Activated CD4-positive, alpha-beta memory T cell treated with anti-CD3 and anti-CD28 coated beads for 36 hours (primary cell): ENCODE measurements at regions not wholly inside any gene's neighbourhood (a gene's known extent, or its start where the extent isn't known, plus 50 kb on each side); places are given as distances from the start of the nearest gene placed in this dataset.

Source experiments
- CTCF ChIA-PET: fragments of 350-600 bp; sonication (Branson Sonifier 250); formaldehyde crosslinking; loops from one replicate; lab custom pipeline; 2021; ENCODE audit warnings: antibody characterized with exemption, inconsistent platforms; lab: Charles Lee
- POLR2A ChIA-PET: fragments of 350-600 bp; sonication (Branson Sonifier 250); formaldehyde crosslinking; loops from one replicate; lab custom pipeline; 2021; ENCODE audit warnings: antibody characterized with exemption; lab: Charles Lee
- DNase-seq: peaks from one replicate; pipeline ENCODE4 v3.0.0-alpha.2; 2020
- H3K27ac Mint-ChIP-seq: one replicate; pipeline ENCODE4 v1.8.0; 2021; ENCODE audit warnings: mixed read lengths
- H3K27me3 Mint-ChIP-seq: one replicate; pipeline ENCODE4 v1.8.0; 2021; ENCODE audit warnings: mixed read lengths
- H3K36me3 Mint-ChIP-seq: one replicate; pipeline ENCODE4 v1.8.0; 2021; ENCODE audit warnings: mixed read lengths
- H3K4me1 Mint-ChIP-seq: one replicate; pipeline ENCODE4 v1.8.0; 2021; ENCODE audit warnings: low read depth, mixed read lengths
- H3K4me3 Mint-ChIP-seq: one replicate; pipeline ENCODE4 v1.8.0; 2021; ENCODE audit warnings: mild to moderate bottlenecking, mixed read lengths
- H3K9me3 Mint-ChIP-seq: one replicate; pipeline ENCODE4 v1.8.0; 2021; ENCODE audit warnings: mixed read lengths
- intact Hi-C: fragments of 100-400 bp; cut with micrococcal nuclease; formaldehyde crosslinking; loops from one replicate; pipeline ENCODE4 v1.15.1; 2023

- intact Hi-C loops: no loop called here
- Mint-ChIP-seq H3K4me3 (no peak overlapping the region), H3K9me3 (no peaks in the 10 kb centered on the region), H3K27ac (no peak overlapping the region), H3K27me3 (no peaks in the 10 kb centered on the region), H3K36me3 (no peaks in the 10 kb centered on the region), H3K4me1 (peaks cover 11% of the 10 kb centered on the region)
- CTCF ChIA-PET: no interaction called here
- POLR2A ChIA-PET: no interaction called here
- no peak for DNase-seq
Measured at GRCh38 chr2:43028188-43028587, 198.2 kb downstream of the ZFP36L2 start.

- Mint-ChIP-seq H3K4me3 (no peak overlapping the region), H3K27ac (no peak overlapping the region), H3K27me3 (no peaks in the 10 kb centered on the region), H3K4me1 (peaks cover 2% of the 10 kb centered on the region), H3K36me3 (peaks cover 2% of the 10 kb centered on the region), H3K9me3 (peaks cover 5% of the 10 kb centered on the region)
- intact Hi-C loops: no loop called here
- POLR2A ChIA-PET: no interaction called here
- CTCF ChIA-PET: interaction anchor here (0.6 kb wide), 1 partner anchor 221 kb away, joined by 3 read pairs; no protein-coding TSS in a partner anchor
- DNase-seq: no peak
Measured at GRCh38 chr2:43027097-43027873, 199.1 kb downstream of the ZFP36L2 start.

GRCh38 chr2:43026426-43027096, 199.8 kb downstream of the ZFP36L2 start:
- CTCF ChIA-PET: no interaction called here
- Mint-ChIP-seq H3K4me1 (no peaks in the 10 kb centered on the region), H3K27ac (no peak overlapping the region), H3K9me3 (peaks cover 10% of the 10 kb centered on the region), H3K36me3 (peaks cover 4% of the 10 kb centered on the region), H3K4me3 (no peak overlapping the region), H3K27me3 (no peaks in the 10 kb centered on the region)
- POLR2A ChIA-PET: no interaction called here
- intact Hi-C loops: no loop called here
- no peak for DNase-seq

GRCh38 chr2:43025709-43026295, 200.6 kb downstream of the ZFP36L2 start:
- Mint-ChIP-seq H3K4me1 (no peaks in the 10 kb centered on the region), H3K9me3 (peaks cover 13% of the 10 kb centered on the region), H3K4me3 (no peak overlapping the region), H3K27ac (no peak overlapping the region), H3K27me3 (no peaks in the 10 kb centered on the region), H3K36me3 (peaks cover 7% of the 10 kb centered on the region)
- POLR2A ChIA-PET: no interaction called here
- intact Hi-C loops: no loop called here
- CTCF ChIA-PET: interaction anchor here (0.6 to 2.6 kb wide), 2 partner anchors 185 to 203 kb away, joined by 3 to 10 read pairs; no protein-coding TSS in a partner anchor
- DNase-seq: no peak

DNA sequence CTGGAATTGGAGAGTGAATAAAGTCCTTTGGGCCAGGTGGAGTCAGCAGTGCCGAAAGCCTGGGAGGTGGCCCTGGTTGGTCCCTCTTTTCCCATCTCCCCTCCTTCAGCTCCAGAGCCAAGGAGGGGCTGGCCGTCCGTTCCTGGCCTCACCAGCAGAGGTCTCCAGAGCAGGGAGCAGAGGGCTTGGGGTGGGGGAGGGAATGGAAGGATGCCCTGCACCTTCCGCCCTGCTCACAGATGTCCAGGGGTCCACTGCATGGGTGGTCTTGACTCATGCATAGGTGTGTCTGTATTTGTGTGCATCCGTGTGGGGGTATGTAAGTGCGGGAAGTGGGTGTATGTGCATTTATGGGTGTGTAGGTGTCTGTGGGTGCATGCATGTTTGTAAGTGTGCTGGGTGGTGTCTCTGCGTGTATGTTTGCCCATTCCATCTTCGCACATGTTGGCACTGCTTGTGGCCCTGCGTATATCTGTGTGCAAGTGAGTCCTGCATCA, 201.8 kb downstream of the ZFP36L2 start:
- POLR2A ChIA-PET: no interaction called here
- no peaks in the 10 kb centered on the region for H3K4me1 Mint-ChIP-seq

GRCh38 chr2:43023791-43024514, 202.5 kb downstream of the ZFP36L2 start:
- no peak overlapping the region for H3K4me3 Mint-ChIP-seq
- POLR2A ChIA-PET: no interaction called here
- peaks cover 16% of the 10 kb centered on the region for H3K9me3 Mint-ChIP-seq
- H3K36me3 Mint-ChIP-seq: peaks cover 7% of the 10 kb centered on the region
- intact Hi-C loops: loop anchor here (1.0 kb wide), 1 partner anchor 205 kb away; no protein-coding TSS in a partner anchor
- no peaks in the 10 kb centered on the region for H3K4me1 Mint-ChIP-seq
- no peaks in the 10 kb centered on the region for H3K27me3 Mint-ChIP-seq
- CTCF ChIA-PET: interaction anchor here (0.6 to 2.6 kb wide), 3 partner anchors 15 to 345 kb away, joined by 3 to 10 read pairs (median 4); no protein-coding TSS in a partner anchor
- H3K27ac Mint-ChIP-seq: no peak overlapping the region
- no peak for DNase-seq

More for the DNA sequence above, 201.8 kb downstream of the ZFP36L2 start:
- Mint-ChIP-seq H3K36me3 (peaks cover 7% of the 10 kb centered on the region), H3K27me3 (no peaks in the 10 kb centered on the region), H3K9me3 (peaks cover 16% of the 10 kb centered on the region), H3K4me3 (no peak overlapping the region), H3K27ac (no peak overlapping the region)
- DNase-seq: peak; percentile 49
- CTCF ChIA-PET: interaction anchor here (0.6 to 2.6 kb wide), 3 partner anchors 16 to 345 kb away, joined by 3 to 10 read pairs (median 4); no protein-coding TSS in a partner anchor
- intact Hi-C loops: loop anchor here (1.0 kb wide), 1 partner anchor 205 kb away; no protein-coding TSS in a partner anchor

DNA sequence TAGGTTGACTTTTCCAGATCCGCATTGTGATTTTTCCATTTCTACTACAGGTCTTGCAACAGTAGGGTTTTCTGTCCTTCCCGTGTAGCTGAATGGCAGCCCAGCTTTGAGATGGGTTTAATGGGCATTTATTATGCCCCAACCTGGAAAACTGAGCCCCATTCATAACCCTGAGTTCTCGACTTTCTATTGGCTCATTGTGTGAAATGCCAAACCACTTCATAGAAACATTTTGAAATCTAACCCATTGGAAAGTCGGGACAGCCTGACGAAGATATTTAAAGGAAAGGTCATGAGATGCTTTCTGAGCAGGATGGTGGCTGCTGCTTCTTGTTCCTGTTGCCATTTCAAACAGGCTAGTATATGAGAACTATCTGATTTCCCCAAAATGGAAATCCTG, 203.5 kb downstream of the ZFP36L2 start:
- peaks cover 16% of the 10 kb centered on the region for H3K9me3 Mint-ChIP-seq
- no peak overlapping the region for H3K4me3 Mint-ChIP-seq
- H3K4me1 Mint-ChIP-seq: no peaks in the 10 kb centered on the region
- DNase-seq: no peak
- H3K36me3 Mint-ChIP-seq: peaks cover 7% of the 10 kb centered on the region
- CTCF ChIA-PET: no interaction called here
- no peaks in the 10 kb centered on the region for H3K27me3 Mint-ChIP-seq
- POLR2A ChIA-PET: no interaction called here
- intact Hi-C loops: no loop called here
- H3K27ac Mint-ChIP-seq: no peak overlapping the region

DNA sequence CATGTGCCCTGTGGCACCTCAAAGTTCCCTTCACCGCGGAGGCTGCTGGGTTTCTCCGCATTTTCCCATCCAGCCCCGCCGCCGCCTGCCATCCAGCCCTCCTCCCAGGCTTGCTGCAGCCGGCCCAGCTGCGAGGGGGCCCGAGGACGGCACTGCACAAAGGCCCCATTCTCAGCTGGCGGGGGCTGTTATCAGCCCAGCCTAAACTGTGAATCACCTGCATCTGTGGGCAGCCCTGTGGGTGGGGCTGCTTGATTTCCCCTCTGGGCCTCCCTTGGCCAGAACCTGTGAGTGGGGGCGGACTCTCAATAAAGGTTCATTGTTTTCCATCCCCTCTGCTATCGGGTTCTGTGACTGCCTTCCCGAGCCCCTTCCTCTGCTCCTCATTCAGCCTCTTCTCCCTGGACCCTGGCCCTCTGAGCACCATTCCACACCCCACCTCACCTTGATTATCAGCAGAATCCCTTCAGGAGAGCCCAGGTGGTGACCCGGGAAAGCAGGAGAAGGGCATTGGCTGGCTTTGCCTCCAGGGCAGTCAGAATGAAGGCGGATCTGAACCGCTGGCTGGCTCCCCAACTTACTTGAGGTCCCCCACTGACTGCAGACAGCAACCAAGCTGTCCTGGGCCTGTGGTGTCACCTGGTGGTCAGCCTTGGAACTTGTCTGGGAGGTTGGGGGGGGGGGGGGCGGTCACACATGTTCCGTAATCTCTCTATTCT, 204.5 kb downstream of the ZFP36L2 start:
- H3K4me1 Mint-ChIP-seq: no peaks in the 10 kb centered on the region
- peaks cover 2% of the 10 kb centered on the region for H3K27me3 Mint-ChIP-seq
- no peak overlapping the region for H3K27ac Mint-ChIP-seq
- no peak for DNase-seq
- peaks cover 7% of the 10 kb centered on the region for H3K36me3 Mint-ChIP-seq
- H3K4me3 Mint-ChIP-seq: no peak overlapping the region
- ChIA-PET POLR2A (no interaction called here), CTCF (interaction anchor here (0.7 kb wide), 1 partner anchor 185 kb away, joined by 3 read pairs; no protein-coding TSS in a partner anchor)
- peaks cover 16% of the 10 kb centered on the region for H3K9me3 Mint-ChIP-seq
- intact Hi-C loops: no loop called here

- Mint-ChIP-seq H3K27ac (no peak overlapping the region), H3K4me3 (no peak overlapping the region), H3K9me3 (peaks cover 16% of the 10 kb centered on the region), H3K36me3 (peaks cover 7% of the 10 kb centered on the region), H3K4me1 (no peaks in the 10 kb centered on the region), H3K27me3 (peaks cover 2% of the 10 kb centered on the region)
- CTCF ChIA-PET: no interaction called here
- intact Hi-C loops: no loop called here
- no peak for DNase-seq
- POLR2A ChIA-PET: no interaction called here
Measured at GRCh38 chr2:43020990-43021669, 205.3 kb downstream of the ZFP36L2 start.

- intact Hi-C loops: no loop called here
- POLR2A ChIA-PET: no interaction called here
- CTCF ChIA-PET: no interaction called here
- H3K4me1 Mint-ChIP-seq: no peaks in the 10 kb centered on the region
- H3K27ac Mint-ChIP-seq: no peak overlapping the region
- peaks cover 7% of the 10 kb centered on the region for H3K36me3 Mint-ChIP-seq
- H3K4me3 Mint-ChIP-seq: no peak overlapping the region
- no peak for DNase-seq
- peaks cover 2% of the 10 kb centered on the region for H3K27me3 Mint-ChIP-seq
- peaks cover 16% of the 10 kb centered on the region for H3K9me3 Mint-ChIP-seq
Measured at GRCh38 chr2:43020296-43020695, 206.1 kb downstream of the ZFP36L2 start.
